Testis (tissue), 2 donors: ENCODE measurements at regions not wholly inside any gene's neighbourhood (a gene's known extent, or its start where the extent isn't known, plus 50 kb on each side); places are given as distances from the start of the nearest gene placed in this dataset.
"Not testable (repeated sequence)": the region's sequence is repeated elsewhere in the genome, so short reads cannot be mapped to it uniquely, and the experiment has no call there.

Experiments used
- POLR2A ChIP-seq: fragments of 450-650 bp; IDR thresholded peaks from one replicate; pipeline ENCODE4 v1.6.1; 2017; ENCODE audit warnings: antibody characterized with exemption, mild to moderate bottlenecking, moderate library complexity
- TF ChIP-seq, protein P1 (sequence below), 3 experiments: fragments of 450-650 bp in 2 of 3; fragments of 200-600 bp in 1 of 3; sonication (generic) in 1 of 3; IDR thresholded peaks; one replicate each; pipeline ENCODE4 v1.5.1; 2016 to 2019; ENCODE audit warnings: antibody characterized with exemption in 3 of 3, mild to moderate bottlenecking in 2 of 3, moderate library complexity in 1 of 3

DNA sequence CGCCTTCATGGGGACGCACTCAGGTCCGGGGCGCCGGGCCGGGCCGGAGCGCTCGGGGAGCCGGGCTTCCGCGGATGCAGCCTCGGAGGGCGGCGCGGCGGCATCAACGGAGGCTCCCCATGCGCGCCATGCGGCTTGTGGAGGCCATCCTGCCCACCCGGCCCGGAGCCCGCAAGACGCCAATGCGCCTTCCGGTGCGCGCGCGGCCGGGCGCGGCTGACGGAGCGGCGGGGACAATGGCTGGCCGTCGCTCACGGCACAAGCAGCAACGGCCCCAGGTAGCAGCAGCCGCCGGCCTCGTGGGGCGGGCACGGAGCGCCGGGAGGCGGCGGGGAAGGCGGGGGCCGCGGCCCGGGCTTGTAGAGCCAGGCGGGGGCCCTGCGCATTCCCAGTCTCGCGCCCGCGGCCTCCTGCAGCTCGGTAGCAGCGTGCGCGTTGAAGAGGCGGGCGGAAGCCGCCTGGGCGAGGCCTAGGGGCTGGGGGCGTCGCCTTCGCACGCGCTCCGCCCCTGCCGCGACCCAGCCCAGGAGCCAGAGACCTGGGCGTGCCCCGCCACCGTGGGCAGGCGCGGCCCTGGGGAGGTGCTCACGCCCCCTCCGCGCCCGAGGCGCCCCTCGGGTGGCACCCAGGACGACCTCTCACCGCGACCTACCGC lies 168.6 kb upstream of the PRKX start:
- TF ChIP-seq, protein P1, sequence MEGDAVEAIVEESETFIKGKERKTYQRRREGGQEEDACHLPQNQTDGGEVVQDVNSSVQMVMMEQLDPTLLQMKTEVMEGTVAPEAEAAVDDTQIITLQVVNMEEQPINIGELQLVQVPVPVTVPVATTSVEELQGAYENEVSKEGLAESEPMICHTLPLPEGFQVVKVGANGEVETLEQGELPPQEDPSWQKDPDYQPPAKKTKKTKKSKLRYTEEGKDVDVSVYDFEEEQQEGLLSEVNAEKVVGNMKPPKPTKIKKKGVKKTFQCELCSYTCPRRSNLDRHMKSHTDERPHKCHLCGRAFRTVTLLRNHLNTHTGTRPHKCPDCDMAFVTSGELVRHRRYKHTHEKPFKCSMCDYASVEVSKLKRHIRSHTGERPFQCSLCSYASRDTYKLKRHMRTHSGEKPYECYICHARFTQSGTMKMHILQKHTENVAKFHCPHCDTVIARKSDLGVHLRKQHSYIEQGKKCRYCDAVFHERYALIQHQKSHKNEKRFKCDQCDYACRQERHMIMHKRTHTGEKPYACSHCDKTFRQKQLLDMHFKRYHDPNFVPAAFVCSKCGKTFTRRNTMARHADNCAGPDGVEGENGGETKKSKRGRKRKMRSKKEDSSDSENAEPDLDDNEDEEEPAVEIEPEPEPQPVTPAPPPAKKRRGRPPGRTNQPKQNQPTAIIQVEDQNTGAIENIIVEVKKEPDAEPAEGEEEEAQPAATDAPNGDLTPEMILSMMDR (IDR thresholded peaks at IDR 0.05) = not testable (repeated sequence)
- TF ChIP-seq POLR2A = not testable (repeated sequence)
